Left lung (tissue), 4 donors: ENCODE measurements at regions not wholly inside any gene's neighbourhood (a gene's known extent, or its start where the extent isn't known, plus 50 kb on each side); places are given as distances from the start of the nearest gene placed in this dataset.

Experiments used
- ATAC-seq: fragments of 200-7000 bp; cut with Tn5 transposase; one replicate; pipeline ENCODE4 v1.9.1; 2020; ENCODE audit warnings: moderate library complexity
- DNase-seq, 4 donors: peaks; one replicate each; pipeline ENCODE4 v3.0.0-alpha.2; 2013 to 2020
- H3K27ac ChIP-seq, 2 donors: fragments of 200-600 bp; sonication (generic) in 1 of 2; one replicate each; pipeline versions ENCODE4 v1.5.0 to v1.8.0; 2020 to 2021
- H3K27me3 ChIP-seq, 2 donors: fragments of 200-600 bp; sonication (generic) in 1 of 2; one replicate each; pipeline versions ENCODE4 v1.5.0 to v1.8.0; 2020 to 2021
- H3K36me3 ChIP-seq, 2 donors: fragments of 200-600 bp; sonication (generic) in 1 of 2; one replicate each; pipeline versions ENCODE4 v1.5.0 to v1.8.0; 2020 to 2021
- H3K4me1 ChIP-seq, 2 donors: fragments of 200-600 bp; one replicate each; pipeline ENCODE4 v1.8.0; 2021
- H3K4me3 ChIP-seq, 2 donors: fragments of 200-600 bp; sonication (generic) in 1 of 2; one replicate each; pipeline versions ENCODE4 v1.5.0 to v1.8.0; 2020 to 2021; ENCODE audit warnings: mild to moderate bottlenecking in 1 of 2
- H3K9me3 ChIP-seq, 2 donors: fragments of 200-600 bp; sonication (generic) in 1 of 2; one replicate each; pipeline versions ENCODE4 v1.5.0 to v1.8.0; 2020 to 2021
- intact Hi-C, 2 donors: fragments of 100-400 bp; cut with DNase I; formaldehyde crosslinking; loops; one replicate each; pipeline versions ENCODE4 v1.11.2 to v1.14.2; 2022
- TF ChIP-seq, protein P1 (sequence below), 2 donors: fragments of 200-600 bp; sonication (generic) in 1 of 2; IDR thresholded peaks; one replicate each; pipeline versions ENCODE4 v1.5.0 to v1.8.0; 2021; ENCODE audit warnings: antibody characterized with exemption in 2 of 2
- donor health status: DM: no; HTN: yes; CAD: no.
- donor health status: DM: no; HTN: no; CAD: no.

DNA sequence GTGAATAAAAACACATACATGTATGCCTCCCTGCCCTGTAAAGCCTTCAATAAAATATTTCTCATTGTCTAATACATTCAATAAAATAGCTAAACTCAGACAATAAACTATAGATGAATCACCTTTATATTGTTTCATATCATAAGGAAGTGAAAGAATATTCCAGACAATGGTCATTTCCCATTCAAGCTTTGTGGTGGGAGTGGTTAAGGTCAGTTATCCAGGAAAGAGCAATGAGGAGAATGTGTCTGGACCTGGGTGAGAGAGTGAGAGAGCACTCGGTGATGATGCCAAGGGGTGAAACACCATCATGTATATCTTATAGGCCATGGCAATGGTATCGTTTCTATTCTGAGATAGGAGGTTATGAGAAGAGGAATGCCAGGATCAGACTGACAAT lies 197.8 kb downstream of the PDHA2 start:
- DNase-seq = no peak
- Histone ChIP-seq H3K27me3 (no peaks in the 10 kb centered on the region), H3K4me1 (no peaks in the 10 kb centered on the region), H3K4me3 (no peak overlapping the region), H3K36me3 (no peaks in the 10 kb centered on the region), H3K9me3 (no peaks in the 10 kb centered on the region), H3K27ac (no peak overlapping the region)
- intact Hi-C loops = no loop called here
- ATAC-seq = no peak
- TF ChIP-seq, protein P1, sequence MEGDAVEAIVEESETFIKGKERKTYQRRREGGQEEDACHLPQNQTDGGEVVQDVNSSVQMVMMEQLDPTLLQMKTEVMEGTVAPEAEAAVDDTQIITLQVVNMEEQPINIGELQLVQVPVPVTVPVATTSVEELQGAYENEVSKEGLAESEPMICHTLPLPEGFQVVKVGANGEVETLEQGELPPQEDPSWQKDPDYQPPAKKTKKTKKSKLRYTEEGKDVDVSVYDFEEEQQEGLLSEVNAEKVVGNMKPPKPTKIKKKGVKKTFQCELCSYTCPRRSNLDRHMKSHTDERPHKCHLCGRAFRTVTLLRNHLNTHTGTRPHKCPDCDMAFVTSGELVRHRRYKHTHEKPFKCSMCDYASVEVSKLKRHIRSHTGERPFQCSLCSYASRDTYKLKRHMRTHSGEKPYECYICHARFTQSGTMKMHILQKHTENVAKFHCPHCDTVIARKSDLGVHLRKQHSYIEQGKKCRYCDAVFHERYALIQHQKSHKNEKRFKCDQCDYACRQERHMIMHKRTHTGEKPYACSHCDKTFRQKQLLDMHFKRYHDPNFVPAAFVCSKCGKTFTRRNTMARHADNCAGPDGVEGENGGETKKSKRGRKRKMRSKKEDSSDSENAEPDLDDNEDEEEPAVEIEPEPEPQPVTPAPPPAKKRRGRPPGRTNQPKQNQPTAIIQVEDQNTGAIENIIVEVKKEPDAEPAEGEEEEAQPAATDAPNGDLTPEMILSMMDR (IDR thresholded peaks at IDR 0.05) = no peak

DNA sequence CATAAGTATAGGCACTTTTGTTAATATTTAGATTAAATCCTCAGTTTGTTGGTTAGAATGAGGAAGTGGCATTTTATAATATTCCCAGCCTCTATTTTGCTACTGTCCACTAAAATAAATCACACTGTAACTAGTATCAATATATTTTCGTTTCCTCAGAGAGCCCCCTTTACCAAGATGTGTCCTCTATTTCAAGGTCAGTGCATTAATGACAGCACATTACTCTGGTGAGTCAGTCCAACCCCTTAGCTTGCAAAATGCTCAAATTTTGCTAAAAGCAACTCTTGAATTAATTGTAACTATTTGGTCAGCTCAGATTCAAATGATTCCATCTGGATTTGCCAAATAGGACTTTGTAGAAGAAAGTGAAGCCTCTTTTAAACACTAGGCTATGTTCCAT lies 199.3 kb downstream of the PDHA2 start:
- H3K27me3 ChIP-seq = no peaks in the 10 kb centered on the region
- intact Hi-C loops = no loop called here
- H3K27ac ChIP-seq = no peak overlapping the region
- ATAC-seq = no peak
- no peaks in the 10 kb centered on the region for H3K36me3 ChIP-seq
- H3K9me3 ChIP-seq = no peaks in the 10 kb centered on the region
- TF ChIP-seq, protein P1 (IDR thresholded peaks at IDR 0.05) = no peak
- H3K4me3 ChIP-seq = no peak overlapping the region
- no peaks in the 10 kb centered on the region for H3K4me1 ChIP-seq
- DNase-seq = no peak

DNA sequence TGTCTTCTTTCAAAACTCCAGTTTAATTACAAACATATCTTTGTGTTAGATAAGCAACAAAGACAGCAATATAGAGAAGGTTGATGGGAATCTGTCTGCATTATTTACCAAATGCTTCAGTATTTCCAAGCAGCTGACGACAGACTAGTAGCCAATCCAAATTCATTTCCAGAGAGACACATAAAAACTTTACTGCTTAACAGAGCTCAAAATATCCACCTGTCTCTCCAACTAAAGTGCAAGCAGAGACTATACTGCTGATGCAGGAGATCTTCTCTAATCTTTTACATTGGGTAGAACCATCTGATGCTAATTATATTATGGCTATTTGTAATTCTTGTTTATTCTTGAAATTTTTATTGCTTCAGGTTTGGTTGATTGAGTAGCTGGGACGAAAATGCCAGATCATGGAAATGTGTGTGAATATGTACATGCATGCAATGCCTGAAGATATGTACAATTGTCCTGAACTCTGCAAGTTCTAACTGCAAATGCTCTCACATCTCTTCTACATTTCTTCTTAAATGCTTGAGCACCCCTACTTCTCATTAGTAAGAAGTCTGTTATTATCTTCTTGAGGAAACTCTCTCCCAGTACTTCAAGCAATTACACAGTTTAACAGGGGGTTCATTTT lies 200.0 kb downstream of the PDHA2 start:
- TF ChIP-seq, protein P1 (IDR thresholded peaks at IDR 0.05) = no peak
- no peak overlapping the region for H3K4me3 ChIP-seq
- intact Hi-C loops = no loop called here
- no peaks in the 10 kb centered on the region for H3K36me3 ChIP-seq
- DNase-seq (no peak), ATAC-seq (no peak)
- H3K4me1 ChIP-seq = no peaks in the 10 kb centered on the region
- H3K9me3 ChIP-seq = no peaks in the 10 kb centered on the region
- no peak overlapping the region for H3K27ac ChIP-seq
- no peaks in the 10 kb centered on the region for H3K27me3 ChIP-seq

DNA sequence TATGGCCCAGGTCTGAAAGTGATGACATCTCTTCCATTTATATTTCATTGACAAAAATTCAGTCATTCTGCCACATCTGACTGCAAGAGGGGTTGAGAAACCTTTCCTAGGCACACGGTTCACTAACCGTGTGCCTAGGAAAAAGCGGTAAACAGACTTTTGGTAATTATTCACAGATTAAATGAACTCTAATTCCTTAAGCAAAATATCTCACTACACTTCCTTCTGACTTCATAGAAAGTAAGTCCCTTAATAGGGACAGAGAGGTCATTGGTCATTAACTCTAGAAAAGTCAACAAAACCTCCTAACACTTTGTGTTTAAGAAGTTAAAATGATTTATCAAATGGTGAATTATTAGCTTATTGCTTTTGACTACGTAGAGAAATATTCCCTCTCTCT lies 205.1 kb downstream of the PDHA2 start:
- Histone ChIP-seq H3K4me3 (no peak overlapping the region), H3K27ac (no peak overlapping the region), H3K4me1 (no peaks in the 10 kb centered on the region), H3K36me3 (no peaks in the 10 kb centered on the region), H3K27me3 (no peaks in the 10 kb centered on the region), H3K9me3 (no peaks in the 10 kb centered on the region)
- DNase-seq (no peak), ATAC-seq (no peak)
- intact Hi-C loops = no loop called here
- TF ChIP-seq, protein P1 (IDR thresholded peaks at IDR 0.05) = no peak

DNA sequence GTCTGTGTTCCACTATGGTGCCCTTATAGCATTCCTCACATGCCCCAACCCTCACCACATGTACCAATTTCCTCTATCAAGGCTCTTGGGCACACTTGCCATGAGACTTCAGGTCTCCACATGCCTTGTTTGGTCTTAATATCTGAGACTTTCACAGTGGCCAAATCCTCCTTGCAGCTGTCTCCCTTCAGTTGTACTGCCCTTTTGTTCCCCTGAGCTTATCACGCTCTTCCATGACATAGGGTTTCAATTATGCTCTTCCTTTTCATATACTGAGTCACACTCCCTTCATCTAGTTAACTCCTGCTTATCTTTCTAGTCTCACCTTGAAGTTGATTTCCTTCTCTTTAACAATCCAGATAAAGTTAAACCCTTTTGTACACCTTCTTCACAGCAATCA lies 212.9 kb downstream of the PDHA2 start:
- no peaks in the 10 kb centered on the region for H3K27me3 ChIP-seq
- TF ChIP-seq, protein P1 (IDR thresholded peaks at IDR 0.05) = no peak
- H3K27ac ChIP-seq = no peak overlapping the region
- H3K4me3 ChIP-seq = no peak overlapping the region
- no peaks in the 10 kb centered on the region for H3K36me3 ChIP-seq
- intact Hi-C loops = no loop called here
- no peak for ATAC-seq
- H3K9me3 ChIP-seq = no peaks in the 10 kb centered on the region
- no peak for DNase-seq
- H3K4me1 ChIP-seq = no peaks in the 10 kb centered on the region
